KOPT-K1 (cell line): ENCODE measurements at regions not wholly inside any gene's neighbourhood (a gene's known extent, or its start where the extent isn't known, plus 50 kb on each side); places are given as distances from the start of the nearest gene placed in this dataset.

Experiments used
- H3K27ac ChIP-seq: fragments of 200-600 bp; sonication (generic); 2 replicates; pipeline ENCODE4 v1.5.1; 2016; ENCODE audit warnings: antibody characterized with exemption, mild to moderate bottlenecking, low read depth, low read length; ENCODE audit not compliant: poor library complexity, severe bottlenecking
- H3K36me3 ChIP-seq: fragments of 200-600 bp; sonication (generic); 2 replicates; pipeline ENCODE4 v1.5.1; 2017; ENCODE audit warnings: antibody characterized with exemption, mild to moderate bottlenecking, low read length, moderate library complexity; ENCODE audit not compliant: insufficient read depth
- H3K9me3 ChIP-seq: fragments of 200-600 bp; sonication (generic); 2 replicates; pipeline ENCODE4 v1.5.1; 2017; ENCODE audit warnings: antibody characterized with exemption, low read length, mild to moderate bottlenecking; ENCODE audit not compliant: insufficient read depth, poor library complexity, severe bottlenecking

DNA sequence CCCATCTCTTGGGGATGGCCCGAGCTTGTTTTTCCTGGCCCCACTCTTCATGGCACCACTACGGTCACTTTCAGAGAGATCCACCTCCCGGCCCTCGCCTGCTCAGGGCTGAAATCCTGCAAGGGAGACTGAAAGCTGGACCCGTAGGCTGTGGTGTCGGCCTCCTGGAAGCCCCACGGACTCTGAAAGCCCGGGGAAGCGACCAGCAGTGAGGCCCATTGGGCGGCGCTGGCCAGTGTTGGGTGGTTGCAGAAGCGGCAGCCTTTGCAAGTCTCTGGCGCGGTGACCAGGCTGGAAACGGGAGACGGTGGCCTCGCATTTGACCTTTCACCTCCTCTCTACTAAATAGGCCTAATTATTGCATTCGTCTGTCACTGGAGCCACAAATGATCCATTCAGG lies 186.0 kb upstream of the FOXF1 start:
- no peaks in the 10 kb centered on the region for H3K36me3 ChIP-seq
- peaks cover 4% of the 10 kb centered on the region for H3K9me3 ChIP-seq
- H3K27ac ChIP-seq = no peak overlapping the region

DNA sequence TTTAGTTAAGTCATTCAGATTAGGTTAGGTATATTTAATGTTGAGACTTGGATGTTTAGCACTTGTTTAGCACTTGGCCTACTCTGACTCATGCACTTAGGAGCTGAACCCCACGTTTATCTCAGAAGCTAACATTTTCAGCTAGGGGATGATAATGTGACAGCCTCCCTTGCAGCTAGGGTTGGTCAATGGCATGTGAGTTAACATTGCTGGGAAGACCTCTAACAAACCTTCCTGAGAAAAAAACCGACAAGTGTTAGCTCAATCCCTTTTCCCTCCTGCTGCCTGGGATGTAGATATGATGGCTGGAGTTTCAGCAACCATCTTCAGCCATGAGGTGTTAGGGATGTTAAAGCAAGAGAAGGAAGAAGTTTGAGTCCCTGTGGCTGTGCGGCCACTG lies 185.0 kb upstream of the FOXF1 start:
- H3K27ac ChIP-seq = no peak overlapping the region
- no peaks in the 10 kb centered on the region for H3K36me3 ChIP-seq
- H3K9me3 ChIP-seq = peaks cover 4% of the 10 kb centered on the region

DNA sequence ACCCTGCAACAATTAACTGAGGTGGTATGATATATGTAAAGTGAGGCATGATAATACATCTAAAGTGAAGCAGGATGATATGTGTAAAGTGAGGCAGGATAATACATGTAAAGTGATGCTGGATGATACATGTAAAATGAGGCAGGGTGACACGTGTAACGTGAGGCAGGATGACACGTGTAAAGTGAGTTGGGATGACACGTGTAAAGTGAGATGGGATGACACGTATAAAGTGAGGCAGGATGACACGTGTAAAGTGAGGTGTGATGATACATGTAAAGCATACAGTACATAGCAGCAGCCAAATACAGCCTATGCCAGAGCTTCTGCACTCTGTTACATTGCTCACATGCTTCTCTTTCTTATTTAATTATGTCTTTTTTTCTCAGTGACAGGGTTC lies 184.4 kb upstream of the FOXF1 start:
- Histone ChIP-seq H3K36me3 (no peaks in the 10 kb centered on the region), H3K9me3 (peaks cover 4% of the 10 kb centered on the region), H3K27ac (no peak overlapping the region)

DNA sequence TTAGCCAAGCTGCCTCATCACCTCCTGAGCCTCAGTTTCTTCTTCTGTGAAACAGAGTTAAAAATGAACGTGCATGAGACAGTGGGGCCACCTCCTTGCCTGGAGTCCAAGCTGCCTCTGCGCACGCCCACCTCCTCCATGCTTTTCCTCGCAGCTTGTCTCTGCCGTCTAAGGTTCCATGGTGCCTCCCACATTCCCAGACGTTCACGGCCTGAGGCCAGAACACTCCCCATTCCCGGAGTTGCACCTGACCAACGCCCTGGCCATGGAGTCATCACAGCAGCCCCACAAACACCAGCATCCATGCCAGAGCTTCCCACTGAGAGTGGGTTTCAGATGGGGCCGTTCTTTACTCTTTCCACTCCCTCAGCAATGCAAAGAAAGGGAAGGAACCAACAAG lies 183.0 kb upstream of the FOXF1 start:
- Histone ChIP-seq H3K27ac (no peak overlapping the region), H3K36me3 (no peaks in the 10 kb centered on the region), H3K9me3 (peaks cover 4% of the 10 kb centered on the region)

DNA sequence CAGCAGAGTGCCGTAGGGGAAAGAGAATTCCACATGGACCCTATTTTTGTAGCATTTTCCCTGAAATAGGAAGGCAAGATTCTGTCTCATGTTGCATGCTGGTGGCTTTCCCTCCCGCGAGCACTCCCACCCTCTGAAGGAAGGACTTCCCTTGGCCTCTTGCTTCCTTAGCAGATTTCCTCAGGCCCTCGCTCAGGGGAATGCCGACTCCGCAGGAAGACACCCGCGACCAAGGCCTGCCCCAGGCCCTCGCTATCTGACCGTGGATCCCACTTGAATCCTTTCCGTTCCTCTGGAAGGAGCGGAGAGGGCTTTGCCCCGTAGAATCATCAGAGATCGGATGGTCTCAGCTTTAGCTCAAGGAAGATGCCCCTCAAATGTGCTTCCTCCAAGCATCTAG lies 179.4 kb upstream of the FOXF1 start:
- no peaks in the 10 kb centered on the region for H3K9me3 ChIP-seq
- no peak overlapping the region for H3K27ac ChIP-seq
- H3K36me3 ChIP-seq = no peaks in the 10 kb centered on the region

DNA sequence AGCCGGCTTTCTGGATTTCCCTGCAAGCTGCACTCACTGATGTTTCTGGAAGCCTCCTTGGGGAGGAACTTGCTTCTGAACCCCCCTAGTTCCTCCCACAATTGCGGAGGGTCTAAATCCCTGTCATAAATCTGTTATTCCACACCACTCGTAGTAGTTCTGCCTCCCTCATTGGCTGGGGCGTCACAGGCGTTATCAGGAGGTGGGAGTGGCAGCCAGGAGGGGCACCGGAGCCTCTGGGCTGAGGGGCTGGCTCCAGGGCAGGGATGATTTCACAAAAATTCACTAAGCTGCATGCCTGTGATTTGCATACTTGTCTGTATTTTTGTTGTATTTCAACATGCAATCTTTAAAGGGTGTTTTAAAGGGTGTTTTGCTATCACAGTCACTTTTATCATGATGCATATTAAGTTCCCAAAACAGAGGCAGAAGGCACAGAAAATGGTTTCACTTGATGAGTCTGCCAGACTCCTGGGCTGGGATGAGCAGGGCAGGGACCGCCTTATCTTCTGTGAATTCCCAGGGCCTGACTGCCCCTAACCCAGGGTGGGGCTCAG lies 176.2 kb upstream of the FOXF1 start:
- no peak overlapping the region for H3K27ac ChIP-seq
- no peaks in the 10 kb centered on the region for H3K9me3 ChIP-seq
- no peaks in the 10 kb centered on the region for H3K36me3 ChIP-seq

DNA sequence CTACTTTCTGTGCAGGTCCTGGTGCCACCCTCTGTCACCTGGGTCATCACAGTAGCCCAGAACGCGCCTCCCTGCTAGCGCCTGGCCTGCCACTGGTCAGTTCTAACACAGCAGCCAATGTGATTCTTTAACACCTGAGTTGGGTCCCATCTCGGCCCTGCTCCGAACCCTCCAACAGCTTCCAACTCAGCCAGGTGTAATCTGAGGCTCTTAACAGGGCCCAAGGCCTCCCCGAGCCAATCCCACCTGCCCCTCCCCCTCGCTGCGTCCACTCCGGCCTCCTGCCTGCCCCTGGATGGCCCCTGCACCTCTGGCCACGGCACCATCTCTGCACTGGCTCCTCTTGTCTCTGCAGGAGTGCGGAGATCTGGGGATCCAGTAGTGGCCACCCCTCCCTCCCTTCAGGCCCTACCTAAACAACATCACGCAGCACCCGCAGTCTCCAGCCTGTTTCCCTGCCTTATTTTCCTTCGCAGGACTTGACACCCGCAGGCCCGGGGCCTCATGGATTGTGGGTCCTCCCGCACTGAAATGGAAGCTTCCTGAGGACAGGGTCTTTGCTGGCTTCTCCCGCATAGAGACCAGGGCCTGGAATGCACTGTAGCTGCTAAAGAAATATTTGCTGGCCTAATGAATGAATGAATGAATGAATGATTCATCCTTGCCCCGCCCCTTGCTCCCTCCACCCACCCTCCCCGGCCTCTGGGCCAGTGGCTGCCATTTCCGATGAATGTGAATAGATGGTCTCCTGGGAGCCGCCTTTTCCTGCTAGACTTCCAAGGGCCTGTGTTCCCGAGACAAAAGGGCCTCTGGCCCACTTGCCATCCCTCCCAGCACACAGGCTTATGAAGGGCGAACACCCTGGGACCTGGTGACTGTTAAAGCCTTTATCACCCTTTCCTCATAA lies 174.8 kb upstream of the FOXF1 start:
- no peak overlapping the region for H3K27ac ChIP-seq
- H3K9me3 ChIP-seq = no peaks in the 10 kb centered on the region
- no peaks in the 10 kb centered on the region for H3K36me3 ChIP-seq

DNA sequence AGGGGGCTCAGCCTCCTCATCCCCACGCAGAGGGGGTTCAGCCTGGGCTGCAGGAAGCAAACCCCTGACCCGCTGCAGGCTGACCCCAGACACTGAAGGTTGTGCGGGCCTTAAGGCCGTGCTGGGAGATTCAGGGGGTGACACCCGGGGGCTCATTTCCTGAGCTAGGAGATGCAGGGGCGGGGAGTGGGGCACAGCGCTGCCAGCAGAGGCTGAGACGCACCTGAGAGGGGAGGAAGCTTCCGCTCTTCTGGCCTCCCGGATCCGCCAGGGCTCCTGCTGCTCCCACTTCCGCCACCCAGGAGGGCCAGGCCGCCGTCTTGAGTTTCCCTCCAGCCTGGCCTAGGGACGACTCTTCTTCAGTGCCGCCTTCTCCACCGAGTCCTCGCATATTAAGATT lies 173.2 kb upstream of the FOXF1 start:
- H3K36me3 ChIP-seq = no peaks in the 10 kb centered on the region
- no peak overlapping the region for H3K27ac ChIP-seq
- H3K9me3 ChIP-seq = no peaks in the 10 kb centered on the region

DNA sequence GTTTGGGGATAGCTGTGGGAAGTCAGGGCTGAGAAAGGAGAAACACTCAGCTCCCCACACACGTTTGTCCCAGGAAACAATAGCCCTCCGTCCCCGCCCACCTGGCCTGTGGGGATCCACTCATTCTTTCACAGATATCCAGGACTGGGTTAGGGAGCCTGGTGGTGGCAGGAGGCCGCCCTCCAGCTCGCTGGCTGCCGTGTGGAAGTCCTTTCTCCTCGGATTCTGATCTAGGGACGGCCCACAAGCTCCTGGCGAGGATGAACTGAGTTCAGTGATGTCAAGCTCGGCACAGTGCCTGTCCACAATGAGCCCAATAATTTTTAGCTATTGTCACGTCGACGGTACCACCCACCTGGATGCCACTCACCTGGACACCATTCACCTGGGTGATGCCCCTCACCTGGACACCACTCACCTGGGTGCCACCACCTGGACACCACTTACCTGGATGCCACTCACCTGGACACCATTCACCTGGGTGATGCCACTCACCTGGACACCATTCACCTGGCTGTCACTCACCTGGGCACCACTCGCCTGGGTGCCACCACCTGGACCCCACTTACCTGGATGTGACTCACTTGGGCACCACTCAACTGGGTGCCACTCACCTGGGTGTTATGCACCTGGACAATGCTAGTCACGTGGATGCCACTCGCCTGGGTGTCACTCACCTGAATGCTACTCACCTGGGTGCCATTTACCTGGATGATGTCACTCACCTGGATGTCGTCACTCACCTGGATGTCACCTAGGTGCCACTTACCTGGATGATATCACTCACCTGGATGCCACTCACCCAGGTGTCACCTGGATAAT lies 172.5 kb upstream of the FOXF1 start:
- no peaks in the 10 kb centered on the region for H3K9me3 ChIP-seq
- no peak overlapping the region for H3K27ac ChIP-seq
- H3K36me3 ChIP-seq = no peaks in the 10 kb centered on the region

DNA sequence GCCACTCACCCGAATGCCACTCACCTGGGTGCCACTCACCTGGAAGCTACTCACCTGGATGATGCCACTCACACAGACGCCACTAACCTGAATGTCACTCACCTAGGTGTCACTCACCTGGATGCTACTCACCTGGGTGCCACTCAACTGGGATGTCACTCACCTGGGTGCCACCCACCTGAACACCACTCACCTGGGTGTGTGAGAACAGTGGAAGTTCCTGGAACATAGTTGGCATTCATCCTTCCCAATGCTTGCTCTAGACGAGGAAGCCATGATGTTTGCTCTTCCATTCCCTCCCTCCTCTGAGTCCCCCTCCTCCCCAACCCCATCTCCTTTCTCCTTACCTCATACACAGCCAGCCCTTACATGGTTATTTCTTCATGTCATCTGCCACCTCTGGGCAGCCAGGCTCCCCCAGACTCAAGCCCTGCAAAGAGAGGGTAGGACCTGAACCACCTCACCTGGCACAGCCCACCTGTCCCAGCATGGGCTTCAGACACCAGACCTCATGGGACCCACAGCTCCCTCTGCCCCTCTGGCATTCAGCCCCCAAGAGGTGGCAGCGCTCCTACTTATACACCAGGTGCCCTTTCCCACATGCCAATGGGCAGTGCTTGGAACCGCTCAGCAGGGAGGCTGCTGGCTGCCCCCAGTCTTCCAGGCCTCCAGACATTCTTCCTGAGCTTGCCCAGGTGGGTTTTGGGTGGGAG lies 171.8 kb upstream of the FOXF1 start:
- no peaks in the 10 kb centered on the region for H3K9me3 ChIP-seq
- H3K27ac ChIP-seq = no peak overlapping the region
- no peaks in the 10 kb centered on the region for H3K36me3 ChIP-seq

DNA sequence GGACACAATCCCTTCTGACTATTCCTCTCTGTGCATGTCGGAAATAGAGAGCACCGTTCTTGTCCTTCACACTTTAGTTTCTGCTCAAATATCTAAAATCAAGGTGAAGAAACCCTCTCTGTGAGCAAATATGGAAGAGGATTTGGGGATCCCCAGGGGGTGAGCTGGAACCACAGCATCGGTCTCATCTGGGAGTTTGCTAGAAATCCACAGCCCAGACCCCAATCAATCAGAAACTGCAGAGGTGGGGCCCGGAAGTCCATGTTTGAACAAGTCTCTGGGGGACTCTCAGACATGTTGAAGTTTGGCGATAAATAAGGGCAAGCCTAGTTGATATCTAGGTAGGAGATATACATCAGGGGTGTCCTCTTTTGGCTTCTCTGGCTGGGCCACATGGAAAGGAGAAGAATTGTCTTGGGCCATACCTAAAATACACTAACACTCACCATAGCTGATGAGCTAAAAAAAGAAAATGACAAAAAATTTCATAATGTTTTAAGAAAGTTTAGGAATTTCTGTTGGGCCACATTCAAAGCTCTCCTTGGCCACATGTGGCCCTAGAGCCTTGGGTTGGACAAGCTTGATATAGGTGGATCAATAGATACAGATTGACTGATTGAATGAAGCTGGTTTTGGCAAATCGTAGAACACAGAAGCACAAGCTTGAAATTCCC lies 168.0 kb upstream of the FOXF1 start:
- Histone ChIP-seq H3K27ac (no peak overlapping the region), H3K9me3 (no peaks in the 10 kb centered on the region), H3K36me3 (no peaks in the 10 kb centered on the region)

DNA sequence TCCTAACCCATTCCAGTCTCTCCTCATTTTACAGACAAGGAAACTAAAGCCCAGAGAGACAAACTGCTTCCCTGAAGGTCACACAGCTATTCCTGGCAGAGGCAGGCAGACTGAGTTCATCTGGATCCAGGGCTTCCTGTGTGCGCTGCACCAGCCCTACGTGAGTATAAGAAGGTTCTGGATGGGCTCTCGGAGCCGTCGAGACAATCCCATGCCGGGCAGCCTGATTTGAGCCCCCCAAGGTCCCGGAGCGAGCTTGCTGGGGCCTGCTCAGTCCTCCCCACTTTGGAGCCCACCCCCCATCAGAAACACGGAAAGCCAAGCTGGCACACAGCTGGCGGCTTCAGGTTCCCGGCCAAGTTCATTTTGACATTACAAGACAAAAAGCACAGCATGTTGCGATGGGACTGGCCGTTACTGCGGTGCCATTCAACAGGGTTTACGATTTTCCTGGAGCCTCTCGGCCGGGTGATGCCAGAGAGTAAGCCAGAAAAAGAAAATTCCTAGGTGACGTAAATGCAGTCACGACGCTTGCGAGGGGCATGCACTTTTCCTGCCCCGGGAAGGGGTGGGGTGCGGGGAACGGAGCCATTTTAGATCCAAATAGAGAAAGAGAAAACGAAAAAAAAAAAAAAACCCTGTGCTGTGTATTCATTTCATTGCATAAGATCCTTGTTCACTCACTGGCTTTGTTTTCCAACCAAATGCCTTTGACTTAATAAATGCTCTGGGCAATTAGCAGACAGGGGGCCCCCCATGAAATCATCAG lies 167.1 kb upstream of the FOXF1 start:
- H3K27ac ChIP-seq = no peak overlapping the region
- H3K9me3 ChIP-seq = no peaks in the 10 kb centered on the region
- H3K36me3 ChIP-seq = no peaks in the 10 kb centered on the region

DNA sequence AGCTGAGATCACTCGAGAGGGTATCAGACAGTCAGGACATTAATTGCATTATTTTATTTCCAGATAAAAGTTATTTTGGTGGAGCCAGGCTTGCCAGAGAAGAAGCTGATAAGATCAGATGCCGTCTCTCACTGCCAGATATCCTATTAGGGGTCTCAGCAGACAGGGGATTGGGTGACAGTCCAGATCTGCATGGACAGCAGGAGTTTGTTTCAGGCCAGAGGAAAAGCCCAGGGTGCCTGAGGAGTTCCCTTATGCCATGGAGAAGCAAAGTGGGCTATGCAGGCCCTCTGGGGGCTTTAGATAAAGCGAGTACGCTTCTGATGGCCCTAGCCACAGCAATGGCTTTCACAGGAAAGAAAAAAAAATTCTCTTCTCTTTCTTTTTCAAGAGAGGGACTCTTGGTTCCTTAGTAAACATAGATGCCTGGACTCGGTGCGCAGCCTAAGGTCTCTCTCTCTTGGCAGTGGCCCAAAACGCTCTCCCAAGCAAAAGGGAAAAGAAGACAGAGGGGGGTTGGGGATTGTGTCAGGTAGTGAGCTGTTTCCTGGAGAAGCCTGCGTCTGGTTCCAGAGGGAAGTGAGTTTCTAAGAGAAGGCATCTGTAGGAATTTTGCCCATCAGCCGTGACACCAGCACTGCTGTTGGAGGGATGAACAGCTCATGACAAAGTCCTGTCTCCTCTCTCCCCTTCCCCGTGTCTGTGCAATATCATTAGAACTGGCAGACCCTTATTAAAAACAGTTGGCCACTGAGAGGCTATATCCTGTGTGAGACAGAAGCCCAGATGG lies 166.3 kb upstream of the FOXF1 start:
- Histone ChIP-seq H3K9me3 (no peaks in the 10 kb centered on the region), H3K27ac (no peak overlapping the region), H3K36me3 (no peaks in the 10 kb centered on the region)
